T-helper 1 cell treated with Interleukin-12 subunit alpha and Interleukin-12 subunit beta and Interleukin-4 antibody, amounts not matched to agents 30 ng/mL and 1 ng/mL, for 36 hours (primary cell): ENCODE measurements at regions not wholly inside any gene's neighbourhood (a gene's known extent, or its start where the extent isn't known, plus 50 kb on each side); places are given as distances from the start of the nearest gene placed in this dataset.

Experiments
- intact Hi-C: fragments of 100-400 bp; cut with micrococcal nuclease; formaldehyde crosslinking; loops from one replicate; pipeline ENCODE4 v1.15.1; 2024

DNA sequence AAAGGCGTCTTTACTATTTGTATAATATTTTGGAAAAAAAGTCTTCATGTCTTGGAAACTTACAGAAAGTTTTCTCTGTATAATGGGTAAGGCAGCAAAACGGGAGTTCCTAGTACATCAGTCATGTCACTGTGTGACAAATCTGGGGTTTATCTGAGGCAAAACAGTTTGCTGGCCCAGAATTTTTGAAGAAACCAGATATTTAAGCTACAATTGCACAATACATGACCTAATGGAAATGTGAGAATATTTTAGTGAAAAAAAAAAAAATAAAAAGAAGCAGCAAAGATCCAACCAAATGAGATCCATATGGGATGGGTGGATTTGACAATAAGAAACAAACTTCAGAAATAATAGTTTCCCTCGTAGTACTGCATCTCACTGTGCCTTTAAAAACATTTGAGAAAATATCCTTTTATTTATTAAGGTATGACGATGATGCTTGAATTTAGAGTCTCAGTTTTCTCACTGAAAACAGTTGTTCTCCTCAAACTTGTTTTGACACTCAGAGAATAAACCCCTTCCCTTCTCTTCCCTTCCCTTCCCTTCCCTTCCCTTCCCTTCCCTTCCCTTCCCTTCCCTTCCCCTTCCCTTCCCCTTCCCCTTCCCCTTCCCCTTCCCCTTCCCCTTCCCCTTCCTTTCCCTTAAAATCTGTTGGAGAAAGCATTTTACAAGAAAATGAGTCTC lies 180.5 kb upstream of the TUT7 start:
- intact Hi-C loops: no loop called here

DNA sequence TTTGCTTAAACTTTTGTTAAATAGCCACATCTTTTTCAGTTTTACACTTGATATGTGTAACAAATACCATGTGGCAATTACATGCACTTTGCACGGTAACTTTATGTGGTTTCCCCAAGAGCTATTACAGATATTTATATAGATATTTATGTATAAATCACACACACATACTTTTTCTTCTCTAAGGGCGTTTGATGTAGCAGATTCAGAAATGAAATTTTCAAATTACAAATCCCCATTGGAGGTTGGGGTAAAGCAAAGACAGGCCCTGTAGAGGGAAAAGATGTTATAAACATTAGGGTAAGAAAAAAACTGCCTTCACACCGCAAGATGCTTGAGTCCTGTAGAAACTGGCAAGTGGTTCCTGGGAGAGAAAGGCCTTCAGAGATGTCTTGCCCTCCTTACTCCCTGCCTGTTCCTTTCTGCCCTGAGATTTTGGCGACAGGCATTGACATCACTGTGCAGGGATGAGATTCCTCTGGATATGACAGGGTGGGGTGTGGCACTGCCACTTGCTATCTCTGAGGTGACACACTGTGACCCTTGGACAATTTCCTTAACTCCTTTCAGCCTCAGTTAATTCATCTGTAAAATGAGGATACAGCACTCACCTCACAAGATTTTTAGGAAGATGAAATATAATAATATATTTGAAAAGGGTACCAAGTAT lies 177.9 kb upstream of the TUT7 start:
- intact Hi-C loops: no loop called here

DNA sequence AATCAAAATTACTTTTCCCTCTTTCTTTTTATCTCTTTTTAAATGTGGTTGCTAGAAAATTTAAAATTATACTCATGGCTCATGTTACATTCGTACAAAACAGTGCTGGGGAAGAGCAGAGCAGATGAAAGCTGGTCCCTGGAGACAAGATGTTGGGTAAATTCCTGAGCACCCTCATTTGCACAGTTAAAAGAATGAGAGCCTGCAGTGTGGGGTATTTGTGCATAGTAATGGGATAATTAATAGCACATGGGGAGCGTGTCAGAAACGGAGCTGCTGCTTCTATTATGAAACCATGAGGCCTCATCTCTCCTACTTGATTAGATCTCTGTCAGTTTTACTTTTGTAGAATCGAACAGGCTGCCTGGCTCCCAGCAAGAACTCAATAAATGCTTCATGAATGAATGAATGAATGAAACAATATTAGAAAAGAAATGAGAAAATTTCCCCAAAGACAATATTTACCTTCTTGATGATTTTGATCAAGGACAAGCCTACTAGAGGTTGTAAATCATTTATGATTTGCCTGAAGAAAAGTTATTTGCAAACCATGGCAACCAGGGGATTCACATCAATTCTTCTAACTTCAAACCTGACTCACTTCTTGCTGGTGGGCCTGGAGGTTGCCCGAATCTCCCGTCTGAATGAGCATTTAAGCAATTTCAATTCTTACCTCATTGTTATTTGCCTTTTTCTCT lies 177.2 kb upstream of the TUT7 start:
- intact Hi-C loops: no loop called here

DNA sequence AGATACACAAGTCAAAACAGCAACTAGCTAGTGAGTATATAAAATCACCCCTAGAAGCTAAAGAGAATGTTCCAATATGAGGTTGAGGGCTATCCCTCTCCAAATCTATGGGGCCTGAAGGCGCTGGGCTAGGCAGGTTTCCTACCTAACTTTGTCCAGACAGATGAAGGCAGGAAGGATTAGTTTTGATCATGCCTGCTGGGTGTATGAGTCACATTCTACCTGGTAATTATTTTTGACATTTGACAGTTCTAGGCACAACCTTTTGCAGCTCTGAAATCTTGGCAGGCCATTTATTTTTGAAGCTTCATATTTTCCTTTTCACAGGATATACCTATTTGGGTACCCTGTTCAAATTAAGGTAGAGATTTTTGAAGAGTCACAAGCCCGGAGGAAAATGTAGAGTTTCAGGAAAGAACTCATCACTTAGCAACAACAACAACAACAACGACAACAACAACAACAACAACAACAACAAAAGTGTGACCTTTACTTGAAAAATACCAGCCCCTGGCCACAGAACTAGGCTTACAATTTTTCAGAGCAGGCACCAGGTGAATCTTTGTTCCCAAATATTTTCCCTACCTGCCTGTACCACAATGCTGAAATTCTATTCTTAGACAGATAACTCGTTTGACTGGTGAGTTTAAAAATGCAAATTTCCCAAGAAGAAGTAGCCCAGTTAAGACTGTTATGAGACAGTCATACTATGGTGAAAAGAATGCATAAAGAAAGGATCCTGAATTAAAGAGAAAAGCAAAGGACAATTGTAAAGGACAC lies 175.5 kb upstream of the TUT7 start:
- intact Hi-C loops: no loop called here

DNA sequence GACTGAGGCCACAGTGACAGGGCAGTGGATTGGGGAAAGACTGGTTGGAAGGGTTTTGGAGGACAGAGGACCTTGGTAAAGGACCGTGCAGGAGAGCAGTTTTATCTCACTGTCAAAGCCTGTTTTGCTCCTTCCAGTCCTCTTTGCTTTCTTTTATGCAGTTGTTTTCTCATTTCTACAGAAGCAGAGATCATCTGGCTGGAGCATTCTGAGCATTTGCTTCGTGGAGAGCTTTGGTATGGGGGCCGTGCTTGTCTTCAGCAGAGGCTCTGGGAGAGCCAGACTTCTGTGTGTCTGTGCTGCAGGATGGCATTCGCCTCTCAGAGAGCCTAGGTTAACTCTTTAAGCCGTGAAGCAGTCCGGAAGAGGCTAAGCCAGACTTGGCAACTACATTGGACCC lies 171.8 kb upstream of the TUT7 start:
- intact Hi-C loops: no loop called here

DNA sequence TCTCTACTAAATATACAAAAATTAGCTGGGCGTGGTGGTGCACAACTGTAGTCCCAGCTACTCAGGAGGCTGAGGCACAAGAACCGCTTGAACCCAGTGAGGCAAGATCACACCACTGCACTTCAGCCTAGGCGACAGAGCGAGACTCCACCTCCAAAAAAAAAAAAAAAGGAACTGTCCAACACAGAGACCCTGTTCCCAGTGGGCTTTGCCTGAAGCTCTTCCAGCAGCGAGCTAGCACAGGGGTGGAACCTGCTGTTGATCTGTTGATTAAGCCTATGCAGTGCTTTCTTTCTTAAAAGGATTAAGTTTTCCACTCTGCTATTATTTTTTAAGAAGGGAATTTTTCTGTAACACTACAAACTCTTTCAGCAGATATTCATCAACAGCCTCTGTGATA lies 171.0 kb upstream of the TUT7 start:
- intact Hi-C loops: no loop called here

DNA sequence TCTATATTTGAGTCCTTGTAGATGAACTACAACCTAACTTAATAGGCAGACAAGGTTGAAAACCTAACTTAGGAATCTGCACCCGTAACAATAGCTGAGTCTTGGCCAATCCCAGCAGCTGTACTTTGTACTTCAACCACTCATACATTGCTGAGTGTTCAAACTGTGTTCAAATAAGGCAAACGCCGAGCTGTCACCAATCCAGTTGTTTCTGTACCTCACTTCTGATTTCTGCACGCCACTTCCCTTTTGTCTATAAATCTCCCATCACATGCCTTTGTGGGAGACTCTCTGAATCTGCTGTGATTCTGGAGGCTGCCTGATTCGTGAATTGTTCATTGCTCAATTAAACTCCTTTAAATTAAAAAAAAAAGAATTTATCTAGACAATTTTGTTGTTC lies 167.8 kb upstream of the TUT7 start:
- intact Hi-C loops: no loop called here

DNA sequence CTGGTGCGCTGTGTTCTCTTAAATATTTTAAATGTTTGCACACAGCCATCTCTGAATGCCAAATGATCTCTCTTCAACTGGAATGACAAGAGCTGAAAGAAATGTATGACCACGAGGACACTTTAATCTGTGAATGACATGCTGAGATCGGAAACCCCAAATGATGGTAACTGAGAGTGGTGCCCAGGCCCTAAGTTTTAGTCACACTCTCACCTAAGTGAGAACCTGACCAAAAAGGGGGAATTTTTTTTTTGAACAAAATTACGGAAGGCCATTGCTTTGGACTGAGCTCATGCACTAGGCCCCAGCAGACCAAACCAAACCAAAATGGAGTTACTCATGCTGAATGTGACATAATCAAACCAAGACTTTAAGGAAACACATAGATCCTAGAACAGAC lies 167.1 kb upstream of the TUT7 start:
- intact Hi-C loops: no loop called here

DNA sequence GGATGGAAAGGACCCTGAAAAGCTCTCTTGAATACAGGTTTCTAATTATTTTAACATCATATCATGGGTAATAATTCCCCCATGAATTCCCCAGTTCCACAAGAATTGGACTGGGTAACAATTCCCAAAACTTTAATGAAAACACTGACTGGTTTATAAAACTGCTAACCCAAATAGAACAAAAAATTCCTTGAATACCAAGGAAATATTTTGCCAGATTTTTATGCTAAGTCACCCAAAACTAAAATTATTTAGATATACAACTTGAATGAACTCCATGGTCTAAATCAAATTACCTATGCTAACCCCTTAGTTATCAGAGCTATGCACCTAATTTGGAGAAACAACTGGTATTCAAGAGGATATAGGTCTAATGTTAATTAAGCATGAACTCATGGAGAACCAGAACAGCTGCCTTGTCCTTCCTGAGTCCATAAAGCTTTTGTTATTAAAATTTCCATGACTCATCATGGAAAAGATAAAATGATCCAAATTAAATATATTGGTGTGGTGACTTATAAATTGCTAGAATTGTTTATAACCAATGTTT lies 164.9 kb upstream of the TUT7 start:
- intact Hi-C loops: no loop called here

DNA sequence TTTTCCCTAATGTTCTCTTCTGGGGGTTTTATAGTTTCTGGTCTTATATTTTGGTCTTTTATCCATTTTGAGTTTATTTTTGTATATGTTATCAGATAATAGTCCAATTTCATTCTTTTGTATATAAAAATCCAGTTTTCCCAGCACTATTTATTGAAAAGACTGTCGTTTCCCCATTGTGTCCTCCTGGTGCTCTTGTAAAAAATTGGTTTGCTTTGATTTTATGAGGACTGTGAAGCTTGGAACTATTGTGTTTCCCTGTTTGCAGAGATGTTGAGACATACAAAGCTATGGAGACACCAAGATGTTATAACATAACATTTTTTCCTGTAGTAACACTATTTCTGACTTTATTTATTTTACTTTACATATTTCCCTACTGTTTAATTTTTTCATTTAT lies 163.3 kb upstream of the TUT7 start:
- intact Hi-C loops: no loop called here

DNA sequence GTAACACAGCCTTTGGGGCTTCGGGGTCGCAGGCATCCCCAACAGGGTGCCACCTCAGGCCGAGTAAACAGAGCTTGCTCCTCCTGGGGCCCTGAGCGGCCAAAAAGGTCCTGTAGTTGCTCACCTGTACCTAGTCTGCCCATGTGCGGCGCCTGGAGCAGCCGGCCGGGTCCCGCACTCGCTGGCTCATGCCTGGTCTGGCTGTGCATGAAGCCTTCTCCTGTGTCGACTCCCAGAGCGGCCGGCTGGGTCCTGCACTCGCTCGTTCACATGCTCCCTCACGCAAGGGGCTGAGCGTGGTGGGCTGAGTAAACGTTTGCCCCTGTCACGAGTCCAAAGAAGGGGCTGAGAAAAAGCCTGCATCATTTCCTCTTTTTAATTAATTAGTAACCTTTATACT lies 162.4 kb upstream of the TUT7 start:
- intact Hi-C loops: no loop called here

DNA sequence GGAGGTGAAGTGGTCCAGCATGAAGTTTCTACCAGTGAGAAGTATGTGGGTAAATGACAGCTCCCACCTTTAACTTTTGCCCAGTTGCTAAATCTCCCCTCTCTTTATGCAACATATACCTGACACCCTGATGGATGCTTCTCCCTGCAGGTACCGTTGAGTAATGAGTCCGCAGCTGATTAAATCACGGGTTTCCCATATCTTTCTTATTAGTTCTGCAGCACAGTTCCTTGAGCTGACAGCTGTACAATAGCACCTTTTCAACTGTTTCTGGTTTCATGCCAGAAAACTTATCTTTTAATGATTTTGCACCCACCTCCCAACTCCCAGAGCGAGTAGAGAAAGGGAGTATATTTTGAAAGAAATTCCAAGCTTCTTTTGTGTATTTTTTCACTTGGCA lies 161.0 kb upstream of the TUT7 start:
- intact Hi-C loops: no loop called here

DNA sequence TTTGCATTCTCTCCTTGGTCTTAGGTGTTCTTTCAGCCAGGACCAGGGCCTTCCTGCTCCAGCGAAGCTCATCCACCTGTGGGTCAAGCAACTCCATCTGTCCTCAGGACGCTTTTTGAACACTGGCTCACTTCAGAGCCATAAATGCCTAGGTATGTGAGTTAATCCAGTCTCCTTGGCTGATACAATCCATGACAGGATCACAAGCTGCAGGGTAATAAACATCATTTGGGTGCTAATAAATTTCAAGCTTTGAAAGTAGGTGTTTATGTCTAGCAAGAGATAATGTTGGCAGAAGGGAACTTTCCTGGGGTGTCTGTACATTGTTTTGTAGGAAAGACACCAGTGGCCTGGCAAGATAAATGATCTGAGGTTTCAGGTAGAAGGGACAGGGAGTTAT lies 159.2 kb upstream of the TUT7 start:
- intact Hi-C loops: no loop called here

DNA sequence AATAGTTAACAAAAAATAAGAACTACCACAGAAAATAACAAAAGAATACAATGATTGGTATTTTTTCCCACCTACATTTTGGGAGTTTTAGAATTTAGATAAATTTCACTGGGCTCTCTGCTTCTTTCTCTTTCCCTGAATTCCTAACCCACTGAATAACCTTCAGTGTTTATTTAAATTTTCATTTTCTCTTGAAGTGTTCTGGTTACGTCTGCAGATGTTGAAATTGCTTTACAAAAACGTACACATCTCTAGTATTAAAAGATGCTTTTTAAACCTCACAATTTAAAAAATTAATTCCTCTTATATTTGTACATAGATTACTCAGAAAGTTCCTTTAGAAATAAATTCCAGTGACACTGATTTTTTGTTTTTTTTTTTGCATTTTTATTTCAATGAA lies 158.7 kb upstream of the TUT7 start:
- intact Hi-C loops: no loop called here

DNA sequence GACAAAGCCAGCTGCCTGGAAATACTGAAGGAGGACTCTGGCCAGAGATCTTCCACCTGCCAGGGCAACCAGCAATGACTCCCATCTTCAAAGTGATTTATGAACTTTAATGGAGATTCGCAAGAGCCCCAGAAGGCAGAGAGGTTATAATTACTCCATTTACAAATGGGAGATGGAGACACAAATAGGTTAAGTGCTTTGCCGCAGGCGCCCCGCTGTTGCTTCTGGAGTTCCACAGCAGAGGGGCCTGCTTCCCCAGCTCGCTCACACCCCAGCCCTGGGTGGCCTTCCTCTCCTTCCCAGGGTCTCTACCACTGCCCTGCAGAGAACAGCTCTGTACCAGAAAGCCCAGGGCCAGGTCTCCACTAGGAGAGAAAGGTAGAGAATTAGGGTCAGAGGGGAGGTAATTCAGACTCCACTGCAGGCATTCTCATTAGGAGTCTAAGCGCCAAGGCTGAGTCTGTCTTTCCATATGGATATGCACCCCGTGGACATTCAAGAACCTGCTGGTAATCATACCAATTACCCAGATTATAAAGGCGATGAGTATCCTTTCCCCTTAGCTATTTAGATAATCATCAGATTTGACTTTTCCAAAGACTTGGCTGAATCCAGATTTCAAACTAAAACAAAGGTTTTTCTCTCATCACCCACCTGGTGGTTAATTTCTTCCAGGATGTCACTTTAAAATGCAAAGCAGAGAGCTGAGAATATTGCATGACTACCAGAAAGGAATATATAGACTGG lies 157.6 kb upstream of the TUT7 start:
- intact Hi-C loops: no loop called here

DNA sequence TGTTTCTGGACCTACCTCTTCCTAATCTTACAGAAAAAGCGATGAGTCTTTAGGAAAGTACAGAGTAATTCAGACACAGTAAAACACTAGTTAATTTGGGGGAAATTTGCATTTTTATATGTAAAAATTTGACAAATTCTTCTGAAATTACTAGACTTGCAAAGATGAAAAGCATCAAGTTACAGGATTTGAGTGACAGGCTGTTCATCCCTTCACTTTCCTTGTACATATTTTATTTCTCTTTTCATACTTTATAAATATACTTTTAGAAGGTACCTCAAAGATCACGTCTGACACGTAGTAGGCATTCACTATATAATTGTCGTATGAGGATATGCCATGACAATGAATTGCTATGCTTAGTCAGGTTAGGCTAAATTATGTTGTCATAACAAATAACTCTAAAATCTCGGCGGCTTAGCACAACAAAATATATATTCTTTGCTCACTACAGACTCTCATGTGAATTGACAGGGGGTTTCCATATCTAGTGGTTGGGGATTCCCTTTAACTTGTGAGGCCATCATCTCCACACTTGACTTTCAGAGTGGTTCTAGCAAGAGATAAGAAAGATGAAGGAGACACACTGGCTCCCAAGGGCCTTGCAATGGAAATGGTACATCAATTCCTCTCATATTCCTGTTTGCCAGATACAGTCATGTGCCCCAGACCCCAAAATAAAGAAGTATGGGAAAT lies 154.1 kb upstream of the TUT7 start:
- intact Hi-C loops: no loop called here

DNA sequence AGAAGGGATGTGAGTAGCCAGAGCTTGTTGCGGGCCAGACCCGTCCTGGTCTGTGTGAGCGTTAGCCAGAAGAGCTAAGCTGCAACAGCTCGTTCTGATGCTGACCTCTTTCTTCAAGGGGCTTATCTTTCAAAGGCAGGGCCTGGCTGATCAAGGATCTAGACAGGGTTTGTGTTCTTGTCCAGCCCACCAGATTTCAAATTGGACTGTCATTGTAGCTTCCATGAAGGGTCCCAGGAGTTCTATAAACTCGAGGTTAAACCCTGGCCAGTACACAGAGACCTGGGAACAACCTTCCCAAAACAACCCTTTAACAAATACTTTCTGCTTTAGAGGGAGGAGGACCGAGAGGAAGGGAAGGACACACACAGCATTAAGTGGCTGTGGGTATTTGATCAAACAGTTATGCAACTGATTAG lies 153.0 kb upstream of the TUT7 start:
- intact Hi-C loops: no loop called here

DNA sequence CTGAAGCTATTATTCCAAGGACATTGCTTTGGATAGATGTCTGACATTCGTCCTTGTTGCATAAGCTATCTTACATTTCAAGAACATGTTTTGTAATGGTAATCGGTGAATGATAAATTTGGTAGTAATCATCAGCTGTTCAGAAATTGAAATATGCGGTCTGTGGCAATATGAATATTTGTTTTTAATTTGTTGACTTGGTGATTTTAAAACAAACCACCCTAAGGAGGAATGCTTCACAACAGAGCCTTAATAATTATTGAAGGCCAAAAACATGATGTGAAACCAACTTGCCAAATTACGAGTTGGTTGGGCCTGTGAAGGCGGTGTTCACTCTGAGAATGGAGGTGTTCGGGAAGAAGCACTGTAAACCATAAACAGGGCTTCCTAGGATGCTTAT lies 149.7 kb upstream of the TUT7 start:
- intact Hi-C loops: no loop called here

DNA sequence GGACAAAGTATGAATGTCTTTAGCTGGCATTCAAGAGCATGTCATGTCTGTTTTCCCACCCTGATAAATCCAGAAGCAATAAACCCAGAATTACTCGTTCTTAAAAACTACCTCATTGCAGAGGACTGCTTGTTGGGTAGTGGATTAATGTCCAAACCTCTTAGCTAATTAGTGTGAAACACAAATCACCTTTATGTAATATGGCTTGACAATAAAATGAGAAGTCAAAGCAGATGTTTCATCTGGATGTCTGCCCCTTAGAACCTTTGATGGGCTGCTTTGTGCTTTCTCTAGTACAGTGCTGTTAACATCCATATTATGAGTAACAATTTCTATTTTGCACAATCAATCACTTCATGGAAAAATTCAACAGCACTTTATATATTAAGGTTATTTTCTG lies 149.1 kb upstream of the TUT7 start:
- intact Hi-C loops: no loop called here

DNA sequence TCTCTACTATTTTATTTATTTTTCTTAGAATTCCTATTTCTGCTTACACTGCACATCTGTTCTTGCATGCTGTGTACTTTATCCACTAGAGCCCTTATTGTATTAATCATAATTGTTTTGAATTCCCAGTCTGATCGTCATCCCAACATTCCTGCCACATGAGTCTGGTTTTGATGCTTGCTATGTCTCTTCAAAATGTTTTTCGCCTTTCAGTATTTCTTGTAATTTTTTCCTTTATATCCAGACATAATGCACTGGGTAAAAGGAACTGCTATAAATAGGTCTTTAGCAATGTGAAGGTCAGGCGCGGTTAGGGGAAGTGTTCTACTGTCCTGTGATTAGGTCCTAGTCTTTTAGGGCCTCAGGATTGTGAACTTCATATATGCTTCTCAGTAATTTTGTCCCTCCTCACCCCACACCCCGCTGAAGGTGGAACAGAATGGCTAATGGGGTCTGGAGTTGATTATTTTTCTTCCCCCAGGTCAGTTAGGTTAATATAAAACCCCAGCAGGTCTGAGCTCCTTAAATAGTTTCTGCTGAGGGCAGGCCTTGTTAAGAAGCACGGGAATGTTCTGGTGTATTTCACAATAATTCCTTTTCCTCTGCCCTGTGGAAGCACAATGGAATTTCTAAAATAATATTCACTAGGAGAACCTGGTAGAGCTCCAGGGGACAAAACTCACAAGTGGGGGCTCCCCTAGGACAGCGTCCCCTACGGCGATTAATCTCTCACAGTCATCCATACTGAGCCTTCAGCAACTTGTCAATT lies 146.6 kb upstream of the TUT7 start:
- intact Hi-C loops: no loop called here
